OCI-LY3 (cell line): ENCODE measurements at regions not wholly inside any gene's neighbourhood (a gene's known extent, or its start where the extent isn't known, plus 50 kb on each side); places are given as distances from the start of the nearest gene placed in this dataset.

Experiments used
- CTCF ChIP-seq: fragments of 200-600, 300-600 bp; sonication (generic); IDR thresholded peaks from 2 replicates; pipeline ENCODE4 v1.5.1; 2014; ENCODE audit warnings: antibody characterized with exemption, low read length, low read depth
- EZH2phosphoT487 ChIP-seq: fragments of 200-600 bp; shearing (Covaris generic); IDR thresholded peaks from 2 replicates; pipeline ENCODE4 v1.6.1; 2018; ENCODE audit warnings: antibody characterized with exemption, mixed run types, low read depth

- no peak for TF ChIP-seq CTCF
- TF ChIP-seq EZH2phosphoT487: no peak
These were observed 897.0 kb upstream of the SLC35B3 start for GRCh38 chr6:9332241-9332780.
